Skeletal muscle satellite cell (primary cell): ENCODE measurements at regions not wholly inside any gene's neighbourhood (a gene's known extent, or its start where the extent isn't known, plus 50 kb on each side); places are given as distances from the start of the nearest gene placed in this dataset.

Experiments used
- H3K27me3 ChIP-seq: 2 replicates; pipeline ENCODE4 v1.7.0; 2013; ENCODE audit warnings: low read length; ENCODE audit not compliant: control insufficient read depth, insufficient read depth
- H3K36me3 ChIP-seq: 2 replicates; pipeline ENCODE4 v1.7.0; 2013; ENCODE audit warnings: mild to moderate bottlenecking, control low read depth, low read length; ENCODE audit not compliant: insufficient read depth
- H3K4me1 ChIP-seq: 2 replicates; pipeline ENCODE4 v1.7.0; 2013; ENCODE audit warnings: low read length; ENCODE audit not compliant: control insufficient read depth, insufficient read depth
- H3K4me2 ChIP-seq: 2 replicates; pipeline ENCODE4 v1.7.0; 2013; ENCODE audit warnings: mild to moderate bottlenecking, low read length
- H3K4me3 ChIP-seq: 2 replicates; pipeline ENCODE4 v1.7.0; 2013; ENCODE audit warnings: low read length
- H3K9ac ChIP-seq: 2 replicates; pipeline ENCODE4 v1.7.0; 2013; ENCODE audit warnings: mild to moderate bottlenecking, low read depth, low read length, moderate library complexity
- H3K9me3 ChIP-seq: replicated peaks from 2 replicates; pipeline ENCODE4 v1.7.0; 2013; ENCODE audit warnings: mild to moderate bottlenecking, control low read depth, low read length

GRCh38 chr11:71064702-71065515 lies 187.5 kb downstream of the SHANK2 start:
- Histone ChIP-seq H3K9ac (no peak overlapping the region), H3K9me3 (peaks cover 3% of the 10 kb centered on the region), H3K4me1 (no peaks in the 10 kb centered on the region), H3K4me3 (no peak overlapping the region), H3K36me3 (no peaks in the 10 kb centered on the region), H3K4me2 (no peak overlapping the region), H3K27me3 (no peaks in the 10 kb centered on the region)

- no peak overlapping the region for H3K4me2 ChIP-seq
- H3K36me3 ChIP-seq = no peaks in the 10 kb centered on the region
- no peak overlapping the region for H3K4me3 ChIP-seq
- no peak overlapping the region for H3K9ac ChIP-seq
- H3K4me1 ChIP-seq = no peaks in the 10 kb centered on the region
- H3K9me3 ChIP-seq = peaks cover 2% of the 10 kb centered on the region
- no peaks in the 10 kb centered on the region for H3K27me3 ChIP-seq
Observed at GRCh38 chr11:71064183-71064582, 188.2 kb downstream of the SHANK2 start.

GRCh38 chr11:71063129-71063528 lies 189.2 kb downstream of the SHANK2 start:
- H3K9ac ChIP-seq = no peak overlapping the region
- H3K4me2 ChIP-seq = no peak overlapping the region
- no peaks in the 10 kb centered on the region for H3K4me1 ChIP-seq
- no peak overlapping the region for H3K4me3 ChIP-seq
- no peaks in the 10 kb centered on the region for H3K27me3 ChIP-seq
- H3K9me3 ChIP-seq = no peaks in the 10 kb centered on the region
- no peaks in the 10 kb centered on the region for H3K36me3 ChIP-seq

- no peaks in the 10 kb centered on the region for H3K36me3 ChIP-seq
- H3K27me3 ChIP-seq = no peaks in the 10 kb centered on the region
- H3K9me3 ChIP-seq = no peaks in the 10 kb centered on the region
- H3K9ac ChIP-seq = no peak overlapping the region
- no peak overlapping the region for H3K4me3 ChIP-seq
- no peaks in the 10 kb centered on the region for H3K4me1 ChIP-seq
- no peak overlapping the region for H3K4me2 ChIP-seq
Observed at GRCh38 chr11:71062199-71062598, 190.2 kb downstream of the SHANK2 start.

GRCh38 chr11:71060391-71060791 lies 192.0 kb downstream of the SHANK2 start:
- Histone ChIP-seq H3K36me3 (no peaks in the 10 kb centered on the region), H3K9ac (no peak overlapping the region), H3K4me3 (no peak overlapping the region), H3K4me2 (no peak overlapping the region), H3K4me1 (no peaks in the 10 kb centered on the region), H3K9me3 (no peaks in the 10 kb centered on the region), H3K27me3 (no peaks in the 10 kb centered on the region)

- no peaks in the 10 kb centered on the region for H3K9me3 ChIP-seq
- no peak overlapping the region for H3K4me3 ChIP-seq
- H3K27me3 ChIP-seq = no peaks in the 10 kb centered on the region
- H3K9ac ChIP-seq = no peak overlapping the region
- no peak overlapping the region for H3K4me2 ChIP-seq
- H3K4me1 ChIP-seq = no peaks in the 10 kb centered on the region
- no peaks in the 10 kb centered on the region for H3K36me3 ChIP-seq
Observed at GRCh38 chr11:71059662-71060061, 192.7 kb downstream of the SHANK2 start.

GRCh38 chr11:71055925-71056324 lies 196.5 kb downstream of the SHANK2 start:
- no peaks in the 10 kb centered on the region for H3K9me3 ChIP-seq
- no peak overlapping the region for H3K9ac ChIP-seq
- H3K36me3 ChIP-seq = no peaks in the 10 kb centered on the region
- H3K4me1 ChIP-seq = no peaks in the 10 kb centered on the region
- H3K4me3 ChIP-seq = no peak overlapping the region
- H3K27me3 ChIP-seq = no peaks in the 10 kb centered on the region
- H3K4me2 ChIP-seq = no peak overlapping the region
